ENCODE measurements at regions not wholly inside any gene's neighbourhood (a gene's known extent, or its start where the extent isn't known, plus 50 kb on each side); places are given as distances from the start of the nearest gene placed in this dataset.

DNA sequence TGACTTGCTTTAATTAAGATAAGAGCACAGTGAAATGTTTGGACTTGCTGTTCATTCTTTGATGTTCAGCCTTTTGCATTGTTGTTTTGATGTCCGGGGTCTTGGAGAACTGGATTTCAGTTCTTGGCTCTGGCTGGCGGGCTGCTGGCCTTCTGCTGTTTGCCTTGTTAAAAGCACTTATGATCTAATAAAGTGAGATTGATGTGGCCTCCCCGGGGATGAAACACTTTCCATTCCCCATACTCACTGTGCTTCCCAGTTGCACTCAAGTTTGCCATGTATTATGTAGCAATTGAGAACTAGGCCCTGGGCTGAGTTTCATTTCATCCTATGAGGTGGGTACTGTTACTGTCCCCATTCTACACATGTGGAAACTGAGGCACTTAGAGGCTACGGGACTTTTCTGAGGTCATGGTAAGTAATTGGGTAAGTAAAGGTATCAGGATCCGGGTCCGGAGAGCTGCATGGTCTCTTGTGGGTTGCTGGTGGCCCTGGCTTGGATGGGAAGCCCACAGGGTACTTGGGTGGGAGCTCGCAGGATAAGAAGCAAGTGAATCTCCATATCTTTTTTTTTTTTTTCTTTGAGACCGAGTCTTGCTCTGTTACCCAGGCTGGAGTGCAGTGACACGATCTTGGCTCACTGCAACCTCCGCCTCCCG is 127.7 kb upstream of the ZBTB40 start:
- TF ChIP-seq, protein P1, sequence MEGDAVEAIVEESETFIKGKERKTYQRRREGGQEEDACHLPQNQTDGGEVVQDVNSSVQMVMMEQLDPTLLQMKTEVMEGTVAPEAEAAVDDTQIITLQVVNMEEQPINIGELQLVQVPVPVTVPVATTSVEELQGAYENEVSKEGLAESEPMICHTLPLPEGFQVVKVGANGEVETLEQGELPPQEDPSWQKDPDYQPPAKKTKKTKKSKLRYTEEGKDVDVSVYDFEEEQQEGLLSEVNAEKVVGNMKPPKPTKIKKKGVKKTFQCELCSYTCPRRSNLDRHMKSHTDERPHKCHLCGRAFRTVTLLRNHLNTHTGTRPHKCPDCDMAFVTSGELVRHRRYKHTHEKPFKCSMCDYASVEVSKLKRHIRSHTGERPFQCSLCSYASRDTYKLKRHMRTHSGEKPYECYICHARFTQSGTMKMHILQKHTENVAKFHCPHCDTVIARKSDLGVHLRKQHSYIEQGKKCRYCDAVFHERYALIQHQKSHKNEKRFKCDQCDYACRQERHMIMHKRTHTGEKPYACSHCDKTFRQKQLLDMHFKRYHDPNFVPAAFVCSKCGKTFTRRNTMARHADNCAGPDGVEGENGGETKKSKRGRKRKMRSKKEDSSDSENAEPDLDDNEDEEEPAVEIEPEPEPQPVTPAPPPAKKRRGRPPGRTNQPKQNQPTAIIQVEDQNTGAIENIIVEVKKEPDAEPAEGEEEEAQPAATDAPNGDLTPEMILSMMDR (IDR thresholded peaks at IDR 0.05; ENCODE audit: low read depth, low read length, missing control alignments): no peak
- no peak for DNase-seq (ENCODE audit: extremely low read depth, low read depth)
- H3K4me3 ChIP-seq (replicated peaks; ENCODE audit: low read depth, low read length): no peak overlapping the region

DNA sequence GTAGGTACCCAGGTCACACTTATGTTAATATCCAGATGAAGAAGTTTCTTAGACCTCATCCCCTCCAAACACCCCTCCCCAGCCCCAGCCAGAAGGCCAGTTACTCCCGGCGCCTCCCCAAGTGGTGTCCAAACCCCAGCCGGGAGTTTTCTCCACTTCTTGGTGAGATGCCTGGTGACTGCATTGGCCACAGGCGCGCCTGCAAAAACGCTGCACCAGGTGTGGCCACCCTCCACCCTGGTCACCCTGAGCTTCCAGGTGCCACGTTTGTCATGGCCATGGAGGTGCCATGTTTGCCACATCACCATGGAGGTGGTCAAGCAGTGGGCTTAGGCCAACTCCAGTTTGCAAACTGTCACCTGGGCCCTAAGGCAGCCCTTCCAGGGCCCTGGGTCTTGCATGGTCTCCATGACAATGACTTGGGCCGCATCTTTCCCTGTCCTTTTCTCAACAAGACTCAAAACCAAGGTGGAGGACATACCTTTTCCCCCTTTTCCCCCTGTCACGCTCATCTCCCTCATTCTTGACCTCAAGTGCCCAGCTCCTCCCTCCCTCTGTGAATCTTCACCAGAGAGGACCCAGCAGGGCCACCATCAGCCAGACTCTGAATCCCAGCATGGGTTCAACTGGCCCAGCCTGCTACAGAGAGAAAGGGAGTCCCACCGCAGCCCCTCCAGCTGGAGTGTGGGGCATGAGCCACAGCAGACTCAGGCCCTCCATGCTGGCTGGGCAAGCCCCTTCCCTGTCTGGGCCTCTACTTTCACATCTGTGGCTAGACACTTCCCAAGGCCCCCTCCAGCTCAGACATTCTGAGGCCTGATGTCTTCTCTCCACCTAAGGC is 125.9 kb upstream of the ZBTB40 start:
- H3K4me3 ChIP-seq (replicated peaks; ENCODE audit: low read depth, low read length): no peak overlapping the region
- DNase-seq (ENCODE audit: extremely low read depth, low read depth): no peak
- TF ChIP-seq, protein P1 (IDR thresholded peaks at IDR 0.05; ENCODE audit: low read depth, low read length, missing control alignments): no peak

DNA sequence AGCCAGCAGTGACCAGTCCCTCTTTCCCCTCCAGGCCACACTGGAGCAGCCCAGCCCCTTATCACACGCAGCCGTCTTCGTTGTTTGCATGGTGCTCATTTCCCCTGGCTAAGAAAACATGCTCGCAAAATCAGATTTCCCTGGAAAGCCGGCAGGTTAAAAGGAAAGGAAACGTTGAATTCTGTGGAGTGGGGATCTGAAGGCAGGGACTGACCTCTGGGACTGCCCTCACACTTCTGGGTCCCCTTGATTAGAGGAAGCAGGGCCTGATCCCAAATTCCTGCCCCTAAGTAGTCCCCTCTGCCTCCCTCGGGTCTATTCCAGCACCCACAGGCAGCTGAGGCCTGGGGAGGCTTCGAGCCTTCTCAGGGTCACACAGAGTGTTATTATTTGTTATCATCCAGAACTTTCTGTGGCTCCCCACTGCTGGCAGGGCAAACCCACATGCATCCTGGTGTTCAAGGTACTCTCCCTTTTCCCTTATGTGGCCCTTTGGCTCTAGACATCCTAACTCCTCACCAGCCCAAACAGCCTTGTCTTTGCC is 125.2 kb upstream of the ZBTB40 start:
- TF ChIP-seq, protein P1 (IDR thresholded peaks at IDR 0.05; ENCODE audit: low read depth, low read length, missing control alignments): no peak
- no peak overlapping the region for H3K4me3 ChIP-seq (replicated peaks; ENCODE audit: low read depth, low read length)
- no peak for DNase-seq (ENCODE audit: extremely low read depth, low read depth)

DNA sequence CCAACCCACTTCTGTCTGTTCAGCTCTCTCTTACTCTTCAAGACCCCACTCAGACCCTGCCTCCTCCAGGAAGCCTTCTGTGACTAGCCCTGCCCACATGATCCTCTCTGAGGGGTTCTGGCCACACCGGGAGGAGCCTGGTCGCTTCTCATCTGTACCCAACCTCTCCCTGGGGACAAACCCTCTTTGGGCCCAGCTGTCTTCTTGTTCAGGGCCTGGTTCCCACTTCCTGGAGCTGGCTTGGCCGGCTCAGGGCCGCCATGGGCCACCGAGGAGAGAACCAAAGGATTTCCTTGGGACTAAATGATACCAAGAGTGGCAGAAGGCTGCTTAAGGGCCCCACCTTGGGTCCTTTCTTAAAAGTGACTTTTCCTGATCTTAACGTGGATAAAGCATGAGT is 124.7 kb upstream of the ZBTB40 start:
- TF ChIP-seq, protein P1 (IDR thresholded peaks at IDR 0.05; ENCODE audit: low read depth, low read length, missing control alignments): no peak
- DNase-seq (ENCODE audit: extremely low read depth, low read depth): no peak
- no peak overlapping the region for H3K4me3 ChIP-seq (replicated peaks; ENCODE audit: low read depth, low read length)

DNA sequence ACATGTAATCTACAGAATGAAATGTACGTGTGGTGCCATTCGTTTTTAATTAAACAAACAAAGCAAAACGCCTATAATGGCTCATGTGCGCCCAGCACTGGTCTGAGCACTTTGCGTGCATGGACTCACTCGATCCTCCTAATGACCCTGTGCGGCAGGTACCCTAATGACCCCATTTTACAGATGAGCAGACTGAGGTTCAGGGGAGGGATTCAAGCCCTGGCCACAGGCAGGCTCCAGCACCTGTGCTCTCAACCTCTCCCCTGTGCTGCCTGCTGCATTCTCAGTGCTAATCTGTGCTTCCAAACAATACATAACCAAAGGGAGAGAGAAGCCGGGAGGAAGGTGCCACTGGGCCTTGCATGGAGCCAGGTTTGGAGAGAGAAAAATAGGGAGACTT is 124.2 kb upstream of the ZBTB40 start:
- DNase-seq (ENCODE audit: extremely low read depth, low read depth): no peak
- TF ChIP-seq, protein P1 (IDR thresholded peaks at IDR 0.05; ENCODE audit: low read depth, low read length, missing control alignments): no peak
- H3K4me3 ChIP-seq (replicated peaks; ENCODE audit: low read depth, low read length): no peak overlapping the region

DNA sequence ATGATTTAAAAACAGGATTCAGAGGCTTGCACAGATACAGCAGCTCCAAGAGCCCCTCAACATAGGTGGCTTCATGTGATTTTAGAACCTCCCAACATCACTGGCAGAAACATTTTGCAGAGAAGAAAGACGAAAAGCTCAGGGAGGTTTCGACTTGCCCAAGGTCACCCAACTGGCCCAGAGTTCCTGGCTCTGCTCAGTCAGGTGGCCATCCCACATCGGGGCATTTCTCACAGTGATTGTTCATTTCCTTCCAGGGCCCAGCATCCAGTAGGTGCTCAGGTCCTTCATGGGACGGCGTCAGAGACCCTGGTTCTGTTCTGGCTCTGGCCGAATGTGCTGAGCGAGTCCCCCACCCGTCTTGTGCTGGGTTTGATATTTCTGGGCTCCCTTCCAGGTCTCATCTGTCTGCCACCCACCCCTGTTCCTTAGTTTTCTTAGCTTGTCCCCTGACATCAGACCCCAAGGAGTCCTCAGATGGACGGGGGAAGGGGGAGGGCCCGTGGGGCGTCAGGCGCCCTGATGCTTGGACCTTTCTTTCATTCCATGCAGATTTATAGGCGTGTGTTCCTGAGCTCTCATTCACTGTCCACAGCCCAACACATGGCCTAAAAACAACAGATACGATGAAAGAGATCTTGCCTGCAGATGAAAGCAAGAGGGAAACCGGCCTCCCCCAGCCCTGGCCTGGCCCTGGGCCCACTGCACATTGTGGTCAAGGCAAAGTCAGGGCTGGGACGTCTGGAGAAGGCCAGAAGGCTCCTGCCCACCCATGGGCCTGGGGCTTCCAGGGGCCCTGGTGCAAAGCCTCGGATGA is 123.1 kb upstream of the ZBTB40 start:
- no peak overlapping the region for H3K4me3 ChIP-seq (replicated peaks; ENCODE audit: low read depth, low read length)
- TF ChIP-seq, protein P1 (IDR thresholded peaks at IDR 0.05; ENCODE audit: low read depth, low read length, missing control alignments): no peak
- no peak for DNase-seq (ENCODE audit: extremely low read depth, low read depth)

Data from HFF-Myc (cell line).